GM12873 (cell line): ENCODE measurements at regions not wholly inside any gene's neighbourhood (a gene's known extent, or its start where the extent isn't known, plus 50 kb on each side); places are given as distances from the start of the nearest gene placed in this dataset.

Experiments used
- CTCF ChIP-seq: IDR thresholded peaks from 2 replicates; pipeline ENCODE4 v1.5.1; 2012; ENCODE audit warnings: low read depth, mild to moderate bottlenecking, moderate library complexity, low read length, control low read depth; ENCODE audit not compliant: insufficient read depth; ENCODE audit errors: missing control alignments

- TF ChIP-seq CTCF = no peak
Observed at GRCh38 chr13:79901336-79901735, 420.4 kb downstream of the NDFIP2 start.

GRCh38 chr13:79900356-79900755, 419.4 kb downstream of the NDFIP2 start:
- TF ChIP-seq CTCF = no peak

- TF ChIP-seq CTCF = no peak
Observed at GRCh38 chr13:79898996-79899395, 418.0 kb downstream of the NDFIP2 start.

GRCh38 chr13:79898202-79898826, 417.4 kb downstream of the NDFIP2 start:
- no peak for TF ChIP-seq CTCF

GRCh38 chr13:79896851-79897250, 415.9 kb downstream of the NDFIP2 start:
- TF ChIP-seq CTCF = no peak

GRCh38 chr13:79895416-79895815, 414.5 kb downstream of the NDFIP2 start:
- TF ChIP-seq CTCF = no peak

GRCh38 chr13:79886601-79887000, 405.6 kb downstream of the NDFIP2 start:
- no peak for TF ChIP-seq CTCF

GRCh38 chr13:79884890-79885289, 403.9 kb downstream of the NDFIP2 start:
- TF ChIP-seq CTCF = no peak
